ENCODE measurements at regions not wholly inside any gene's neighbourhood (a gene's known extent, or its start where the extent isn't known, plus 50 kb on each side); places are given as distances from the start of the nearest gene placed in this dataset.
"Not testable (repeated sequence)": the region's sequence is repeated elsewhere in the genome, so short reads cannot be mapped to it uniquely, and the experiment has no call there.

DNA sequence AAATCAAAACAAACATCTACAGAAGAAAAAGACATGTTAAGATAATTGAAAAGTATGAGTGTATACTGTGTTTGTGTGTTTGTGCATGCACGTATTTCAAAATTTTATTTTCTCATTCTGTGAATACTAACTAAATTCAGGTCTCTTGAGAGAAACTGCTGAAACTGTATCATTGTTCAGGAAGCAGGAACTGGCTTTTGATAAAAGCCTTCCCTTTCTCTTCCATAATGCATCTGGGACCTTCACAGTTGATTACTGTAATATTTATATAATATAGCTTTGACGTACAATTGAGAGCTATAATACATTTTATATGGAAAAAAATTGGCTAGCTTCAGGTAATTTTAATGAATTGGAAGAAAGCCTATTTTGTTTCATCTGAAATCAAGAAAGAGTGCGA is 993.5 kb downstream of the SLC6A15 start:
- Histone ChIP-seq H3K4me2 (ENCODE audit: low read depth, low read length, poor library complexity, severe bottlenecking) (no peak overlapping the region), H3K27ac (ENCODE audit: low read length) (no peak overlapping the region)
- DNase-seq: no peak

DNA sequence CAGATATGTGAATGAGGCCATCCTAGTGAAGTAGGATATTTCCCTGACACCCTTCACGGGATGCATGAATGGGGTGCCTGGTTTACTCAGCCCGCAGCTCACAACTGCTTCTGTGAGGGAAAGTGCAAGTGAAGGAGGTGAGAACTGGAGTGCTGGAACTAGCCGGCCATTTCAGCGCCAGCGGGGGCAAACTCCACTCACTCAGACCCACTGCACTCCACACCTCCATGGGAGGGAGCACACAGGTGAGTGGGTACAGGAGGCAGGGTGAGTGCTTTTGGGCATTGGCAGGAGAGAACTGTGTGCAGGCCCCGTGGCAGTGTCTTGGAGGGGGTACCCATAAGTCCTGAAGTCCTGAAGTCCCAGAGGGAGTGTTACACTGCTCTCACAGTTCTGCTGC is 1008.4 kb downstream of the SLC6A15 start:
- no peaks in the 10 kb centered on the region for H3K36me3 ChIP-seq (ENCODE audit: insufficient read depth, low read length)
- DNase-seq: no peak
- H3K79me2 ChIP-seq (ENCODE audit: low read length): no peaks in the 10 kb centered on the region
- no peak overlapping the region for H2AFZ ChIP-seq (ENCODE audit: low read length)
- H4K20me1 ChIP-seq (ENCODE audit: insufficient read depth, low read depth, low read length): no peaks in the 10 kb centered on the region
- peaks cover 6% of the 10 kb centered on the region; the same call in 1 of the 2 replicates for H3K9me3 ChIP-seq (ENCODE audit: low read length)
- H3K9ac ChIP-seq (ENCODE audit: low read length): no peak overlapping the region
- H3K9me2 ChIP-seq (replicated peaks; ENCODE audit: insufficient read depth, low read length): no peaks in the 10 kb centered on the region
- H3K27ac ChIP-seq (ENCODE audit: low read length): no peak overlapping the region
- H3K4me2 ChIP-seq (ENCODE audit: low read depth, low read length, poor library complexity, severe bottlenecking): no peak overlapping the region
- no peaks in the 10 kb centered on the region for H3K4me1 ChIP-seq (ENCODE audit: low read length)
- H3K4me3 ChIP-seq (ENCODE audit: low read length): no peak overlapping the region
- H3K27me3 ChIP-seq (ENCODE audit: low read length): no peaks in the 10 kb centered on the region

More for the DNA sequence above, 993.5 kb downstream of the SLC6A15 start:
- Histone ChIP-seq H3K9ac (ENCODE audit: low read length) (no peak overlapping the region), H3K9me2 (replicated peaks; ENCODE audit: insufficient read depth, low read length) (no peaks in the 10 kb centered on the region), H2AFZ (ENCODE audit: low read length) (no peak overlapping the region), H3K4me1 (ENCODE audit: low read length) (no peaks in the 10 kb centered on the region), H3K79me2 (ENCODE audit: low read length) (no peaks in the 10 kb centered on the region), H4K20me1 (ENCODE audit: insufficient read depth, low read depth, low read length) (no peaks in the 10 kb centered on the region), H3K36me3 (ENCODE audit: insufficient read depth, low read length) (no peaks in the 10 kb centered on the region), H3K9me3 (ENCODE audit: low read length) (peaks cover 18% of the 10 kb centered on the region), H3K4me3 (ENCODE audit: low read length) (no peak overlapping the region), H3K27me3 (ENCODE audit: low read length) (no peaks in the 10 kb centered on the region)

DNA sequence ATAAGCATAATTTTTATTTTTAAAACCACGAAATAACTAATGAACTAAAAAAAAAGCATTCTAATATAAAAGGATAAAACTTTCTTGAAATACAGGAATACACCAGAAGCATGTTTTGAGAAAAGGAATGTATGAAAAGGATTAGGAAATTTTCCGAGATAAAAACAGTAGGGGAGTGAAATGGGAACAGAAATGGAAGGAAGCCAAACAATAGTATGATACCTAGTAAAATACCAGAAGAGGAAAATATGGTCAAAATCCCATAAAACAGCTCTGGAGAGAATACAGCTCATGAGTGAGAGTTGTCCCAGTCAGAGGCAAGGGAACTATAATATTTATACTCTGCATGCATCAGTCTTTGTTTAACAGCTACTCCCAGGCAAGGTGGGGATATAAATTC is 1016.2 kb downstream of the SLC6A15 start:
- Histone ChIP-seq H3K27ac (ENCODE audit: low read length) (no peak overlapping the region), H4K20me1 (ENCODE audit: insufficient read depth, low read depth, low read length) (no peaks in the 10 kb centered on the region), H3K4me3 (ENCODE audit: low read length) (no peak overlapping the region), H3K9me3 (ENCODE audit: low read length) (peaks cover 12% of the 10 kb centered on the region), H3K4me2 (ENCODE audit: low read depth, low read length, poor library complexity, severe bottlenecking) (no peak overlapping the region), H3K27me3 (ENCODE audit: low read length) (no peaks in the 10 kb centered on the region), H2AFZ (ENCODE audit: low read length) (no peak overlapping the region), H3K79me2 (ENCODE audit: low read length) (no peaks in the 10 kb centered on the region), H3K4me1 (ENCODE audit: low read length) (no peaks in the 10 kb centered on the region), H3K9ac (ENCODE audit: low read length) (no peak overlapping the region), H3K36me3 (ENCODE audit: insufficient read depth, low read length) (no peaks in the 10 kb centered on the region), H3K9me2 (replicated peaks; ENCODE audit: insufficient read depth, low read length) (no peaks in the 10 kb centered on the region)
- no peak for DNase-seq

DNA sequence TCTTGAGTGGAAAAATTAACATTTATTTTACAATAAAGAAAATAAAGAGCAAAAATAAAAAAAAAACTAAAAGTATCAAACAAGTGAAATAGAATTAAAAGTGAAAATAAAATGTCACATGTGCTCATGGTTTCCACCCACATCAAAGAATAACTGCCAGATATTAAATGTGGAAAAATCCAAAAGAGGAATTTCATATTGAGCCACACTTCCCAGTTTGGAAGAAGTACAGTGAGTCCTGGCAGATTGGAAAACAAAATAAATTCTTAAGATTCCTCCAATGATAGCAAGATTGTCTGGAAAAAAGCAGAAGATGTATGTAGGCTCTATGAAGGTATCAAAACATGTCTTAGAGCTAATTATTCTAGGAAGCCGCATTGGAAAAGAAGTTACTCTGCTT is 1019.5 kb downstream of the SLC6A15 start:
- no peak overlapping the region for H3K4me3 ChIP-seq (ENCODE audit: low read length)
- no peaks in the 10 kb centered on the region for H4K20me1 ChIP-seq (ENCODE audit: insufficient read depth, low read depth, low read length)
- no peaks in the 10 kb centered on the region for H3K79me2 ChIP-seq (ENCODE audit: low read length)
- no peaks in the 10 kb centered on the region for H3K27me3 ChIP-seq (ENCODE audit: low read length)
- no peak overlapping the region for H3K27ac ChIP-seq (ENCODE audit: low read length)
- no peak overlapping the region for H3K9ac ChIP-seq (ENCODE audit: low read length)
- no peaks in the 10 kb centered on the region for H3K4me1 ChIP-seq (ENCODE audit: low read length)
- H3K9me3 ChIP-seq (ENCODE audit: low read length): peaks cover 9% of the 10 kb centered on the region
- no peak overlapping the region for H2AFZ ChIP-seq (ENCODE audit: low read length)
- DNase-seq: no peak
- H3K36me3 ChIP-seq (ENCODE audit: insufficient read depth, low read length): no peaks in the 10 kb centered on the region
- H3K4me2 ChIP-seq (ENCODE audit: low read depth, low read length, poor library complexity, severe bottlenecking): no peak overlapping the region
- H3K9me2 ChIP-seq (replicated peaks; ENCODE audit: insufficient read depth, low read length): no peaks in the 10 kb centered on the region

DNA sequence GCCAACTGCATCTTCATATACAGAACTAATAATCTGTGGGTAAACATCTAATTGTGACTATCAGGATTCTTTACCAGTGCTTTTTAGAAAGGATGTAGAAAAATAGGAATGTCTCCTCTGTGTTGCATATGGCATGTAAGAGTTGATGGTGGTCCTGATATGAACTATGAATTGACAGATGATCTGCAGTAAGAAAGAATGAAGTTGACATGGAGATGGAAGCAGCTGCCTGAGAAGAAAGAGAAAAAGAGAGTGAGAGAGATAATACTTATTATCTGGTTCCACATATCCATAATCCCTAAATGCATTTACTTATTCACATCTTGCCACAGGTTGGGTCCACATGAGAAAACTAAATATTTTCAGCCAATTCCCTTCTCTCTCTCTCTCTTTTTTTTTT is 1022.9 kb downstream of the SLC6A15 start:
- Histone ChIP-seq H3K4me3 (ENCODE audit: low read length) (no peak overlapping the region), H4K20me1 (ENCODE audit: insufficient read depth, low read depth, low read length) (no peaks in the 10 kb centered on the region), H3K9ac (ENCODE audit: low read length) (no peak overlapping the region), H3K9me2 (replicated peaks; ENCODE audit: insufficient read depth, low read length) (no peaks in the 10 kb centered on the region), H3K36me3 (ENCODE audit: insufficient read depth, low read length) (no peaks in the 10 kb centered on the region), H3K27ac (ENCODE audit: low read length) (no peak overlapping the region), H2AFZ (ENCODE audit: low read length) (no peak overlapping the region), H3K4me2 (ENCODE audit: low read depth, low read length, poor library complexity, severe bottlenecking) (no peak overlapping the region), H3K79me2 (ENCODE audit: low read length) (no peaks in the 10 kb centered on the region), H3K4me1 (ENCODE audit: low read length) (no peaks in the 10 kb centered on the region), H3K27me3 (ENCODE audit: low read length) (no peaks in the 10 kb centered on the region), H3K9me3 (ENCODE audit: low read length) (peaks cover 13% of the 10 kb centered on the region)
- no peak for DNase-seq

DNA sequence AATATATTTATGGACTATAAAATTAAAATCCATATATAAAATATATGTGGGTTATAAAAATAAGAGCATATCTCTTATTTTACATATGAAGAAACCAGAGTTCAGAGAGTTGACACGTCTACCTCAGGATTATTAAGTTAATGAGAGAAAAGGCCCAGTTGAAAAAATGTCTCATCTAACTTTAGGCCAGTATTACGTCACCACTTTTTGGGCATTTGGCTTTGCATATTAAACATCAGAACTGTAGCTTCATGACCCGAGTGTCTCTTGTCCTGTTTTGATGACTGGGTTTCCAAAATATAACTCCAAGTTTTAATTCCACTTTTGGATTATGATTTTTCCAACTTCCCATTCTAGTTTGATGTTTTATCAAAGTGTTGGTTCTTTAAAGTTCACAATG is 1026.1 kb downstream of the SLC6A15 start:
- Histone ChIP-seq H3K27ac (ENCODE audit: low read length) (no peak overlapping the region), H4K20me1 (ENCODE audit: insufficient read depth, low read depth, low read length) (no peaks in the 10 kb centered on the region), H3K9ac (ENCODE audit: low read length) (no peak overlapping the region), H3K4me3 (ENCODE audit: low read length) (no peak overlapping the region), H3K4me1 (ENCODE audit: low read length) (no peaks in the 10 kb centered on the region), H3K36me3 (ENCODE audit: insufficient read depth, low read length) (no peaks in the 10 kb centered on the region), H3K79me2 (ENCODE audit: low read length) (no peaks in the 10 kb centered on the region), H2AFZ (ENCODE audit: low read length) (no peak overlapping the region), H3K4me2 (ENCODE audit: low read depth, low read length, poor library complexity, severe bottlenecking) (no peak overlapping the region), H3K9me2 (replicated peaks; ENCODE audit: insufficient read depth, low read length) (no peaks in the 10 kb centered on the region), H3K9me3 (ENCODE audit: low read length) (peaks cover 9% of the 10 kb centered on the region; the same call in 1 of the 2 replicates), H3K27me3 (ENCODE audit: low read length) (no peaks in the 10 kb centered on the region)
- no peak for DNase-seq

DNA sequence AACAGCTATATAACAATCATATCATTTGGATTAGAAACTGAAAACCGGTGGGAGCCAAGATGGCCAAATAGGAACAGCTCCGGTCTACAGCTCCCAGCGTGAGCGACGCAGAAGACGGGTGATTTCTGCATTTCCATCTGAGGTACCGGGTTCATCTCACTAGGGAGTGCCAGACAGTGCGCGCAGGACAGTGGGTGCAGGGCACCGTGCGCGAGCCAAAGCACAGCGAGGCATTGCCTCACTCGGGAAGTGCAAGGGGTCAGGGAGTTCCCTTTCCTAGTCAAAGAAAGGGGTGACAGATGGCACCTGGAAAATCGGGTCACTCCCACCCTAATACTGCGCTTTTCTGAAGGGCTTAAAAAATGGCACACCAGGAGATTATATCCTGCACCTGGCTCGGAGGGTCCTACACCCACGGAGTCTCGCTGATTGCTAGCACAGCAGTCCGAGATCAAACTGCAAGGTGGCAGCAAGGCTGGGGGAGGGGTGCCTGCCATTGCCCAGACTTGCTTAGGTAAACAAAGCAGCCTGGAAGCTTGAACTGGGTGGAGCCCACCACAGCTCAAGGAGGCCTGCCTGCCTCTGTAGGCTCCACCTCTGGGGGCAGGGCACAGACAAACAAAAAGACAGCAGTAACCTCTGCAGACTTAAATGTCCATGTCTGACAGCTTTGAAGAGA is 1041.5 kb downstream of the SLC6A15 start:
- H3K4me1 ChIP-seq (ENCODE audit: low read length); H3K9me2 ChIP-seq (replicated peaks; ENCODE audit: insufficient read depth, low read length); DNase-seq; H4K20me1 ChIP-seq (ENCODE audit: insufficient read depth, low read depth, low read length); H3K79me2 ChIP-seq (ENCODE audit: low read length); H3K9ac ChIP-seq (ENCODE audit: low read length); H3K27me3 ChIP-seq (ENCODE audit: low read length); H3K36me3 ChIP-seq (ENCODE audit: insufficient read depth, low read length); H3K4me3 ChIP-seq (ENCODE audit: low read length); H3K27ac ChIP-seq (ENCODE audit: low read length); H3K4me2 ChIP-seq (ENCODE audit: low read depth, low read length, poor library complexity, severe bottlenecking); H3K9me3 ChIP-seq (ENCODE audit: low read length); H2AFZ ChIP-seq (ENCODE audit: low read length): not testable (repeated sequence)

DNA sequence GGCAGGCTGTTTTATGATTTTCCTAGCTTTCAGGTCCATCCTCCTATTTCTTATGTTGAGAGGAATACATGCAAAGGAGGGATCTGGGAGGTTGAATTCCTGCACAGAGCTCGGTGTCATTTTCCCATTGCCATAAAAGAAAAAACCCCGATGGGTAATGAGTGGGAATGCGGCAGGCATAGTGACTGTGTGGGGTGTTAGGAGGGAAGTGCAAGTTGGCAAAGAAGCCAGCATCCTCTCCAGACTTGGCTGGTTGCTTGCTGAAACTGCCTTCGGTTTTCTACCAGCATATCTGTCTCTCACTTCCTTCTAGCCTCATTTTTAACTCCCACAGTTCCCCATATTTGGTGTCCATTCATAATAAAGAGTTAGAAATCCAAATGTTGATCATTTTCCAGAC is 1046.1 kb downstream of the SLC6A15 start:
- no peak overlapping the region for H3K4me3 ChIP-seq (ENCODE audit: low read length)
- no peaks in the 10 kb centered on the region for H3K9me2 ChIP-seq (replicated peaks; ENCODE audit: insufficient read depth, low read length)
- H3K4me1 ChIP-seq (ENCODE audit: low read length): no peaks in the 10 kb centered on the region
- H3K27ac ChIP-seq (ENCODE audit: low read length): no peak overlapping the region
- H3K36me3 ChIP-seq (ENCODE audit: insufficient read depth, low read length): no peaks in the 10 kb centered on the region
- H3K79me2 ChIP-seq (ENCODE audit: low read length): no peaks in the 10 kb centered on the region
- no peak overlapping the region for H2AFZ ChIP-seq (ENCODE audit: low read length)
- no peak for DNase-seq
- no peaks in the 10 kb centered on the region for H4K20me1 ChIP-seq (ENCODE audit: insufficient read depth, low read depth, low read length)
- no peak overlapping the region for H3K4me2 ChIP-seq (ENCODE audit: low read depth, low read length, poor library complexity, severe bottlenecking)
- no peak overlapping the region for H3K9ac ChIP-seq (ENCODE audit: low read length)
- peaks cover 4% of the 10 kb centered on the region; the same call in 1 of the 2 replicates for H3K9me3 ChIP-seq (ENCODE audit: low read length)
- no peaks in the 10 kb centered on the region for H3K27me3 ChIP-seq (ENCODE audit: low read length)
